SH-SY5Y (cell line): ENCODE measurements at regions not wholly inside any gene's neighbourhood (a gene's known extent, or its start where the extent isn't known, plus 50 kb on each side); places are given as distances from the start of the nearest gene placed in this dataset.

Experiments used
- GATA2 ChIP-seq: IDR thresholded peaks from 2 replicates; pipeline ENCODE4 v1.6.1; 2011; ENCODE audit warnings: mild to moderate bottlenecking, low read depth, low read length
- GATA3 ChIP-seq: IDR thresholded peaks from 2 replicates; pipeline ENCODE4 v1.6.1; 2011; ENCODE audit warnings: low read depth, mild to moderate bottlenecking, low read length, moderate library complexity

- TF ChIP-seq GATA2 (no peak), GATA3 (no peak)
Measured at GRCh38 chr21:28066076-28066475, 926.6 kb downstream of the LTN1 start.
